HG03342 (cell line): ENCODE measurements at regions not wholly inside any gene's neighbourhood (a gene's known extent, or its start where the extent isn't known, plus 50 kb on each side); places are given as distances from the start of the nearest gene placed in this dataset.

Source experiments
- ATAC-seq: cut with Tn5 transposase; IDR thresholded peaks from one replicate; pipeline ENCODE4 v1.9.1; 2021; ENCODE audit warnings: mild to moderate bottlenecking, moderate library complexity; ENCODE audit not compliant: unreplicated experiment

GRCh38 chr5:2181149-2181548 is 298.4 kb upstream of the IRX4 start:
- ATAC-seq: no peak

- ATAC-seq: no peak
These were observed 297.7 kb upstream of the IRX4 start for GRCh38 chr5:2180456-2180855.

- no peak for ATAC-seq
These were observed 297.1 kb upstream of the IRX4 start for GRCh38 chr5:2179861-2180260.

- no peak for ATAC-seq
These were observed 295.8 kb upstream of the IRX4 start for GRCh38 chr5:2178528-2178927.

- ATAC-seq: no peak
These were observed 295.3 kb upstream of the IRX4 start for GRCh38 chr5:2178071-2178477.

GRCh38 chr5:2177244-2177643 is 294.5 kb upstream of the IRX4 start:
- no peak for ATAC-seq

GRCh38 chr5:2176581-2176980 is 293.9 kb upstream of the IRX4 start:
- ATAC-seq: no peak

- ATAC-seq: no peak
These were observed 293.2 kb upstream of the IRX4 start for GRCh38 chr5:2175842-2176404.

GRCh38 chr5:2175041-2175440 is 292.3 kb upstream of the IRX4 start:
- ATAC-seq: no peak

- no peak for ATAC-seq
These were observed 291.8 kb upstream of the IRX4 start for GRCh38 chr5:2174538-2174937.

- ATAC-seq: no peak
These were observed 290.6 kb upstream of the IRX4 start for GRCh38 chr5:2173151-2173834.

GRCh38 chr5:2172471-2172870 is 289.7 kb upstream of the IRX4 start:
- no peak for ATAC-seq

GRCh38 chr5:2170761-2171160 is 288.0 kb upstream of the IRX4 start:
- ATAC-seq: no peak

- ATAC-seq: no peak
These were observed 287.4 kb upstream of the IRX4 start for GRCh38 chr5:2169850-2170760.

GRCh38 chr5:2169430-2169808 is 286.7 kb upstream of the IRX4 start:
- no peak for ATAC-seq

- ATAC-seq: no peak
These were observed 286.1 kb upstream of the IRX4 start for GRCh38 chr5:2168601-2169429.

GRCh38 chr5:2167671-2168070 is 284.9 kb upstream of the IRX4 start:
- ATAC-seq: no peak

- no peak for ATAC-seq
These were observed 284.3 kb upstream of the IRX4 start for GRCh38 chr5:2166979-2167377.

GRCh38 chr5:2166306-2166978 is 283.7 kb upstream of the IRX4 start:
- ATAC-seq: no peak

GRCh38 chr5:2165615-2166305 is 283.0 kb upstream of the IRX4 start:
- ATAC-seq: no peak
